Neural progenitor cell (in vitro differentiated cells): ENCODE measurements at regions not wholly inside any gene's neighbourhood (a gene's known extent, or its start where the extent isn't known, plus 50 kb on each side); places are given as distances from the start of the nearest gene placed in this dataset.

Experiments
- CTCF ChIP-seq: fragments of 200-600 bp; sonication (generic); IDR thresholded peaks from 2 replicates; pipeline ENCODE4 v1.5.1; 2017; ENCODE audit warnings: antibody characterized with exemption, mild to moderate bottlenecking
- EZH2 ChIP-seq: fragments of 200-600 bp; sonication (generic); IDR thresholded peaks from 2 replicates; pipeline ENCODE4 v1.6.1; 2017; ENCODE audit warnings: antibody characterized with exemption, mild to moderate bottlenecking, moderate library complexity
- EZH2phosphoT487 ChIP-seq: fragments of 200-600 bp; sonication (generic); IDR thresholded peaks from 2 replicates; pipeline ENCODE4 v1.6.1; 2017; ENCODE audit warnings: antibody characterized with exemption

- TF ChIP-seq CTCF (no peak), EZH2phosphoT487 (no peak), EZH2 (no peak)
Measured at GRCh38 chrX:40420899-40421729, 159.7 kb upstream of the ATP6AP2 start.
